Lung (tissue), 11 donors: ENCODE measurements at regions not wholly inside any gene's neighbourhood (a gene's known extent, or its start where the extent isn't known, plus 50 kb on each side); places are given as distances from the start of the nearest gene placed in this dataset.

Source experiments
- ATAC-seq: fragments of 200-7000 bp; cut with Tn5 transposase; one replicate; pipeline ENCODE4 v1.9.1; 2020; ENCODE audit warnings: moderate number of reproducible peaks; ENCODE audit not compliant: insufficient read depth, low FRiP score
- DNase-seq, 3 donors: peaks; one replicate each; pipeline ENCODE4 v3.0.0-alpha.2; 2013 to 2017
- H3K27ac ChIP-seq, 2 donors: one replicate each; pipeline ENCODE4 v1.5.1; 2013; ENCODE audit warnings: mild to moderate bottlenecking in 2 of 2, moderate library complexity in 2 of 2, control low read depth in 1 of 2, inconsistent platforms in 1 of 2, low read depth in 1 of 2, low read length in 1 of 2
- H3K27me3 ChIP-seq, 3 donors: one replicate each; pipeline ENCODE4 v1.5.1; 2013; ENCODE audit warnings: low read length in 2 of 3; ENCODE audit not compliant: control insufficient read depth in 3 of 3, insufficient read depth in 3 of 3
- H3K36me3 ChIP-seq, 4 donors: one replicate each; pipeline ENCODE4 v1.5.1; 2013; ENCODE audit warnings: low read length in 4 of 4, mild to moderate bottlenecking in 1 of 4, moderate library complexity in 1 of 4; ENCODE audit not compliant: control insufficient read depth in 4 of 4, insufficient read depth in 4 of 4
- H3K4me1 ChIP-seq, 5 donors: one replicate each; pipeline ENCODE4 v1.5.1; 2013; ENCODE audit warnings: low read length in 5 of 5, mild to moderate bottlenecking in 2 of 5, moderate library complexity in 1 of 5; ENCODE audit not compliant: control insufficient read depth in 5 of 5, insufficient read depth in 5 of 5
- H3K4me3 ChIP-seq: one replicate; pipeline ENCODE4 v1.5.1; 2013; ENCODE audit warnings: mild to moderate bottlenecking, control low read depth, moderate library complexity
- H3K9ac ChIP-seq, 2 donors: one replicate each; pipeline ENCODE4 v1.5.1; 2013; ENCODE audit warnings: low read length in 2 of 2, control low read depth in 1 of 2; ENCODE audit not compliant: insufficient read depth in 1 of 2
- H3K9me3 ChIP-seq, 4 donors: one replicate each; pipeline ENCODE4 v1.5.1; 2013; ENCODE audit warnings: low read length in 3 of 4, mild to moderate bottlenecking in 1 of 4, moderate library complexity in 1 of 4; ENCODE audit not compliant: control insufficient read depth in 4 of 4, insufficient read depth in 3 of 4
- CTCF ChIP-seq: IDR thresholded peaks from 2 replicates; pipeline ENCODE4 v1.5.1; 2012; ENCODE audit warnings: mild to moderate bottlenecking; ENCODE audit errors: control extremely low read depth, extremely low read depth
- WGBS, 2 donors: extraction: QIAGEN DNeasy Blood & Tissue Kit; methylation state at CpG; one replicate each; pipeline ENCODE4 v1.1.7; 2013; 5-methylcytosine and 5-hydroxymethylcytosine counted together
- donor health status: control.
- donor health status: control.
- donor health status: Bipolar disorder and iron deficiency.
- donor health status: healthy.
- donor health status: DM: yes; HTN: yes; CAD: no.

GRCh38 chr4:73001885-73002284 lies 67.6 kb downstream of the COX18 start:
- H3K4me3 ChIP-seq = no peak overlapping the region
- H3K36me3 ChIP-seq = no peaks in the 10 kb centered on the region
- ATAC-seq = no peak
- H3K27me3 ChIP-seq = no peaks in the 10 kb centered on the region
- H3K4me1 ChIP-seq = no peaks in the 10 kb centered on the region
- no peak overlapping the region for H3K9ac ChIP-seq
- no peaks in the 10 kb centered on the region for H3K9me3 ChIP-seq
- TF ChIP-seq CTCF = no peak
- WGBS, 2 donors = 85 to 88% methylated on average over 2 of the region's 2 CpGs
- no peak overlapping the region for H3K27ac ChIP-seq
- DNase-seq = no peak

- peak; percentile 34 for ATAC-seq
- Histone ChIP-seq H3K4me1 (no peaks in the 10 kb centered on the region), H3K27me3 (no peaks in the 10 kb centered on the region), H3K27ac (no peak overlapping the region), H3K9me3 (no peaks in the 10 kb centered on the region), H3K9ac (no peak overlapping the region), H3K36me3 (no peaks in the 10 kb centered on the region), H3K4me3 (no peak overlapping the region)
- WGBS, 2 donors = 67 to 77% methylated on average over 3 of the region's 3 CpGs
- DNase-seq = peak in 1 of 3 donors; percentile 10
- no peak for TF ChIP-seq CTCF
Measured at GRCh38 chr4:72997409-72997808, 72.1 kb downstream of the COX18 start.

GRCh38 chr4:72994670-72995069 lies 74.8 kb downstream of the COX18 start:
- ATAC-seq = no peak
- H3K27ac ChIP-seq = no peak overlapping the region
- no peaks in the 10 kb centered on the region for H3K27me3 ChIP-seq
- TF ChIP-seq CTCF = no peak
- no peaks in the 10 kb centered on the region for H3K9me3 ChIP-seq
- no peak overlapping the region for H3K9ac ChIP-seq
- H3K4me3 ChIP-seq = no peak overlapping the region
- DNase-seq = no peak
- H3K4me1 ChIP-seq = no peaks in the 10 kb centered on the region
- 84 to 92% methylated on average over 3 of the region's 3 CpGs for WGBS, 2 donors
- no peaks in the 10 kb centered on the region for H3K36me3 ChIP-seq

GRCh38 chr4:72993876-72994275 lies 75.6 kb downstream of the COX18 start:
- Histone ChIP-seq H3K27me3 (no peaks in the 10 kb centered on the region), H3K4me1 (no peaks in the 10 kb centered on the region), H3K4me3 (no peak overlapping the region), H3K9ac (no peak overlapping the region), H3K36me3 (no peaks in the 10 kb centered on the region), H3K9me3 (no peaks in the 10 kb centered on the region), H3K27ac (no peak overlapping the region)
- DNase-seq (no peak), ATAC-seq (no peak)
- no peak for TF ChIP-seq CTCF
